ENCODE measurements at regions not wholly inside any gene's neighbourhood (a gene's known extent, or its start where the extent isn't known, plus 50 kb on each side); places are given as distances from the start of the nearest gene placed in this dataset.

DNA sequence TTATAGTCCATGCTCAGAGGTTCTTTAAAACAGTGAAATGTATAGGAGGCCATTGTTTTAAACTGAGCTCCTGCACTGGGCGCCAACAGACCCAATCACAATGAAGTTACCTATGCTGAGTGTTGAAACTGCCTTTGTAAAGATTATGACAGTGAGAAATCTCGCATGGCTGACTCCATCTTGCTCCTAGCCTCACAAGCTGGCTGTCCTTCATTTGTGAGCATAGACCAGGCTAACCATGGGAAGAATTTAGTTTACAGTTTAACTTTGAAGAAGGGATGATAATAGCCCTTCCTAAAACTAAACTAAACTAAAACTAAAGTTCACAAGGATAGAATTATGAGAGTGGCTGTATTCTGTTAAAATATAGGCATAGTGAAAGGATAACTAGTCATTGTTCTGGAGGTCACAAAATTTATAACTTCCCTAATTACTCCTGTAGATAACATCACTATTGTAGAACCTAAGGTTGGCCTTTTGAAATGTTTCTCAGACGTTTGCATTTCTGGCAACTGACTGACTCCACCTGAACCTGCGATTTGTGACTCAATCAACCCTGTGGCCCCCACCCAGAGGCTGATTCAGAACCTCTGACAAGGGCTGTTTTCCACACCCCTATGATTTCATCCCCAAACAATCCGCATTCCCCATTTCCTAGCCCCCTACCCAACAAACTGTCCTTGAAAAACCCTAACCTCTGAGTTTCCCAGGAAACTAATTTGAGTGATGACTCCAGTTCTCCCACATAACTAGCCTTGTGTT is 59.1 kb downstream of the HMHB1 start:
- no peak overlapping the region for H4K5ac ChIP-seq (ENCODE audit: insufficient read length, low read depth, low read length)
- no peak overlapping the region for H3T11ph ChIP-seq (ENCODE audit: low read length)
- H3K9me3 ChIP-seq (ENCODE audit: control insufficient read depth, low read depth, low read length), result no peaks in the 10 kb centered on the region
- no peaks in the 10 kb centered on the region for H3K27me3 ChIP-seq (ENCODE audit: insufficient read depth, low read length)
- H2AK5ac ChIP-seq (ENCODE audit: insufficient read length, low read length), result no peak overlapping the region
- H2BK15ac ChIP-seq (ENCODE audit: low read depth, low read length), result no peak overlapping the region
- TF ChIP-seq, protein P1, sequence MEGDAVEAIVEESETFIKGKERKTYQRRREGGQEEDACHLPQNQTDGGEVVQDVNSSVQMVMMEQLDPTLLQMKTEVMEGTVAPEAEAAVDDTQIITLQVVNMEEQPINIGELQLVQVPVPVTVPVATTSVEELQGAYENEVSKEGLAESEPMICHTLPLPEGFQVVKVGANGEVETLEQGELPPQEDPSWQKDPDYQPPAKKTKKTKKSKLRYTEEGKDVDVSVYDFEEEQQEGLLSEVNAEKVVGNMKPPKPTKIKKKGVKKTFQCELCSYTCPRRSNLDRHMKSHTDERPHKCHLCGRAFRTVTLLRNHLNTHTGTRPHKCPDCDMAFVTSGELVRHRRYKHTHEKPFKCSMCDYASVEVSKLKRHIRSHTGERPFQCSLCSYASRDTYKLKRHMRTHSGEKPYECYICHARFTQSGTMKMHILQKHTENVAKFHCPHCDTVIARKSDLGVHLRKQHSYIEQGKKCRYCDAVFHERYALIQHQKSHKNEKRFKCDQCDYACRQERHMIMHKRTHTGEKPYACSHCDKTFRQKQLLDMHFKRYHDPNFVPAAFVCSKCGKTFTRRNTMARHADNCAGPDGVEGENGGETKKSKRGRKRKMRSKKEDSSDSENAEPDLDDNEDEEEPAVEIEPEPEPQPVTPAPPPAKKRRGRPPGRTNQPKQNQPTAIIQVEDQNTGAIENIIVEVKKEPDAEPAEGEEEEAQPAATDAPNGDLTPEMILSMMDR (conservative IDR thresholded peaks at IDR 0.05), result no peak
- H2BK12ac ChIP-seq (ENCODE audit: insufficient read length, low read depth, low read length), result no peak overlapping the region
- Mint-ChIP-seq H3K9me3 (no peaks in the 10 kb centered on the region), H3K4me3 (peak overlapping the region in 1 of 2 experiments; percentile 6; a peak in 2 of 5 replicates), H3K27me3 (ENCODE audit: low read depth) (no peaks in the 10 kb centered on the region), H3K36me3 (ENCODE audit: insufficient read depth in 1 of 3, low read depth in 3 of 3) (0 out of 7 replicates have a peak, but pooled peaks cover 0 to 3% (median 0%) of the 10 kb centered on the region in 3 experiments), H3K27ac (peak overlapping the region; percentile 45 to 96 (median 52); a peak in 5 of 7 replicates), H3K4me1 (peaks cover 26 to 27% of the 10 kb centered on the region in 2 experiments)
- H3K27ac ChIP-seq (ENCODE audit: insufficient read length, low read depth, low read length), result no peak overlapping the region
- no CpG with 5 or more reads among the region's 5 CpGs for WGBS (ENCODE audit: extremely low coverage, insufficient read length, low lambda C conversion rate)
- H2BK5ac ChIP-seq (ENCODE audit: insufficient read length, low read length), result no peak overlapping the region
- H2BK120ac ChIP-seq (ENCODE audit: low read depth, low read length, poor library complexity, severe bottlenecking), result no peak overlapping the region
- H4K91ac ChIP-seq (ENCODE audit: insufficient read length, low read depth, low read length), result no peak overlapping the region
- no peak overlapping the region for H3K14ac ChIP-seq (ENCODE audit: insufficient read depth, low read length)
- H3K23me2 ChIP-seq (ENCODE audit: insufficient read length, low read depth, low read length, poor library complexity, severe bottlenecking), result no peaks in the 10 kb centered on the region
- H3K79me1 ChIP-seq (ENCODE audit: insufficient read depth, low read depth, low read length, poor library complexity, severe bottlenecking), result no peaks in the 10 kb centered on the region
- H3K9ac ChIP-seq (ENCODE audit: extremely low read depth, insufficient read length, low read length), result no peak overlapping the region
- no peak overlapping the region for H3K18ac ChIP-seq (ENCODE audit: insufficient read length, low read depth, low read length)
- H3K4me2 ChIP-seq (ENCODE audit: insufficient read depth, insufficient read length, low read length), result no peak overlapping the region
- no peak overlapping the region for H4K8ac ChIP-seq (replicated peaks; ENCODE audit: insufficient read length, low read depth, low read length)
- no peak overlapping the region for H3K4ac ChIP-seq (ENCODE audit: low read depth, low read length)
- H3K56ac ChIP-seq (ENCODE audit: insufficient read length, low read depth, low read length), result no peak overlapping the region
- H2AFZ ChIP-seq (ENCODE audit: low read length), result no peak overlapping the region
- 0 out of 2 replicates have a peak, but pooled peaks cover 2% of the 10 kb centered on the region for H3K4me1 ChIP-seq (ENCODE audit: insufficient read depth, low read length)
- H3K23ac ChIP-seq (ENCODE audit: insufficient read length, low read depth, low read length), result no peak overlapping the region
- DNase-seq, result no peak
- no peaks in the 10 kb centered on the region for H4K20me1 ChIP-seq (ENCODE audit: control insufficient read depth, insufficient read depth, insufficient read length)
- no peaks in the 10 kb centered on the region for H3K79me2 ChIP-seq (ENCODE audit: insufficient read depth, low read length)
- no peak overlapping the region for H2BK20ac ChIP-seq (ENCODE audit: low read depth, low read length, poor library complexity, severe bottlenecking)
